ENCODE measurements at regions not wholly inside any gene's neighbourhood (a gene's known extent, or its start where the extent isn't known, plus 50 kb on each side); places are given as distances from the start of the nearest gene placed in this dataset.

GRCh38 chr15:92339361-92339760 lies 54.3 kb upstream of the ST8SIA2 start:
- ChIA-PET CTCF (no interaction called here), POLR2A (no interaction called here), RAD21 (ENCODE audit: low non-redundant PET in 1 of 2, low total read pairs in 2 of 2, uncharacterized antibody in 2 of 2, unreplicated experiment in 2 of 2) (no interaction called here)
- Histone ChIP-seq H3K4me1 (ENCODE audit: control insufficient read depth in 1 of 2, insufficient read depth in 2 of 2, low read length in 2 of 2) (no peaks in the 10 kb centered on the region), H3K9ac (ENCODE audit: low read length) (no peak overlapping the region), H3K27me3 (ENCODE audit: insufficient read depth, low read length) (peaks cover 33% of the 10 kb centered on the region), H3K27ac (ENCODE audit: low read depth, low read length) (no peak overlapping the region), H3K9me2 (ENCODE audit: insufficient read depth) (no peaks in the 10 kb centered on the region), H3K36me3 (ENCODE audit: control insufficient read depth in 1 of 2, insufficient read depth in 2 of 2, low read length in 2 of 2) (no peaks in the 10 kb centered on the region), H3K4me3 (replicated peaks in 1 of 2; ENCODE audit: low read depth in 1 of 2, low read length in 2 of 2) (no peak overlapping the region), H3K79me2 (ENCODE audit: insufficient read depth, low read length) (no peaks in the 10 kb centered on the region), H4K20me1 (ENCODE audit: insufficient read depth) (no peaks in the 10 kb centered on the region), H2AFZ (ENCODE audit: low read depth, low read length, poor library complexity, severe bottlenecking) (no peak overlapping the region), H3K9me3 (ENCODE audit: control insufficient read depth in 1 of 2, insufficient read depth in 1 of 2, low read depth in 1 of 2, low read length in 2 of 2) (no peaks in the 10 kb centered on the region), H3K4me2 (ENCODE audit: low read length) (no peak overlapping the region)
- intact Hi-C loops (cut with micrococcal nuclease): no loop called here
- DNase-seq (ENCODE audit: low read depth, low spot score): no peak
- ATAC-seq: no peak
- BruUV-seq (replicated peaks): no TSS peak
- TF ChIP-seq ELF1 (IDR thresholded peaks at IDR 0.05; ENCODE audit: borderline replicate concordance, low read depth): no peak
- TF ChIP-seq POLR2A (IDR thresholded peaks at IDR 0.05; ENCODE audit: borderline replicate concordance, extremely low read depth, insufficient read depth, insufficient read length): no peak
- TF ChIP-seq CEBPB (IDR thresholded peaks at IDR 0.05; ENCODE audit: low read depth): no peak
- TF ChIP-seq FOSL1 (IDR thresholded peaks at IDR 0.05; ENCODE audit: low read depth): no peak
- no peak for TF ChIP-seq CTCF (IDR thresholded peaks at IDR 0.05 in 2 of 3, conservative IDR thresholded peaks at IDR 0.05 in 1 of 3; ENCODE audit: borderline replicate concordance in 1 of 3, insufficient read depth in 1 of 3, low read depth in 2 of 3, low read length in 2 of 3)

All from HCT116 (cell line).